ENCODE measurements at regions not wholly inside any gene's neighbourhood (a gene's known extent, or its start where the extent isn't known, plus 50 kb on each side); places are given as distances from the start of the nearest gene placed in this dataset.

DNA sequence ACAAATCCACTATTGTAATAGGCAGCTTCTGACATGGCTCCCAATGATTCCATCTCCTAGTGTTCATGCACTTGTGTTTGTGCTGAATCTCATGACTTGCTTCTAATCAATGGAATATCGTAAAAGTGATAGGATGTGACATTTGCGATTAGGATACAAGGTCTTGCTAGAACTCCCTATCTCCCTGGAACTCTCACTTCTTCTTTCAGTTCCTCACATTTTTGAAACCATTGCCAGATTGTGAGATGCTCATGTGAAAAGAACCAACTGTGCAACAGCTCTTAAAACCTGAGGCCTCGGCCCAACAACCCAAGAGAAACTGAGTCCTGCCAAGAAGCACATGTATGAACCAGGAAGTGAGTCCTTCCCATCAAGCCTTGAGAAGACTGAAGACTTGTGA, 226.9 kb upstream of the DTNA start:
- ChIA-PET POLR2A (ENCODE audit: unreplicated experiment) (no interaction called here), CTCF (no interaction called here)
- dilution Hi-C loops (cut with HindIII; ENCODE audit: low sequenced_read_pairs, unreplicated experiment), result no loop called here
- H4K8ac ChIP-seq (ENCODE audit: low read depth in 2 of 2, low read length in 2 of 2), result no peak overlapping the region
- H4K20me1 ChIP-seq (ENCODE audit: insufficient read depth, low read length), result no peaks in the 10 kb centered on the region
- H3K56ac ChIP-seq (ENCODE audit: extremely low read depth, insufficient read depth, low read length), result no peak overlapping the region
- H2BK15ac ChIP-seq (ENCODE audit: low read depth, low read length), result no peak overlapping the region
- H2AK9ac ChIP-seq (replicated peaks; ENCODE audit: low read depth, low read length, poor library complexity), result no peak overlapping the region
- no peak overlapping the region for H4K91ac ChIP-seq (ENCODE audit: insufficient read depth, low read depth, low read length)
- H3K27ac ChIP-seq (ENCODE audit: insufficient read depth, low read length), result no peak overlapping the region
- no peaks in the 10 kb centered on the region for H3K79me1 ChIP-seq (ENCODE audit: low read depth in 1 of 2, low read length in 2 of 2)
- H3K14ac ChIP-seq (replicated peaks; ENCODE audit: low read depth, low read length), result no peak overlapping the region
- no peak overlapping the region for H3K4me3 ChIP-seq (ENCODE audit: insufficient read depth, low read depth, low read length)
- no peaks in the 10 kb centered on the region for H3K36me3 ChIP-seq (ENCODE audit: control insufficient read depth, insufficient read depth, low read length)
- H3K4ac ChIP-seq (ENCODE audit: low read depth, low read length), result no peak overlapping the region
- H3K9ac ChIP-seq (ENCODE audit: low read depth, low read length), result no peak overlapping the region
- in situ Hi-C loops (cut with MboI; ENCODE audit: low sequenced_read_pairs), result no loop called here
- ATAC-seq (ENCODE audit: low read depth) (no peak), DNase-seq (no peak)
- H2BK20ac ChIP-seq (ENCODE audit: low read depth, low read length), result no peak overlapping the region
- no peak overlapping the region for H3K4me2 ChIP-seq (ENCODE audit: low read depth, low read length)
- no CpG with 5 or more reads among the region's 3 CpGs for WGBS, 2 experiments (ENCODE audit: extremely low coverage in 2 of 2, insufficient read length in 1 of 2)
- no peaks in the 10 kb centered on the region for H3K9me3 ChIP-seq (ENCODE audit: control insufficient read depth, insufficient read depth, low read length)
- no TSS peak for BruUV-seq (replicated peaks)
- H3K27me3 ChIP-seq (ENCODE audit: control insufficient read depth, insufficient read depth, low read length), result no peaks in the 10 kb centered on the region
- H2AK5ac ChIP-seq (ENCODE audit: low read depth, low read length), result no peak overlapping the region
- no peaks in the 10 kb centered on the region for H3K4me1 ChIP-seq (ENCODE audit: control insufficient read depth, insufficient read depth, low read length)
- no peak overlapping the region for H3K18ac ChIP-seq (ENCODE audit: low read depth, low read length)
- TF ChIP-seq MAFK (IDR thresholded peaks at IDR 0.05; ENCODE audit: low read depth, low read length) (no peak), SMC3 (IDR thresholded peaks at IDR 0.05; ENCODE audit: low read depth, low read length) (no peak), BHLHE40 (IDR thresholded peaks at IDR 0.05; ENCODE audit: low read depth, low read length) (no peak), NFE2L2 (IDR thresholded peaks at IDR 0.05; ENCODE audit: low read depth, low read length) (no peak), RCOR1 (IDR thresholded peaks at IDR 0.05; ENCODE audit: insufficient replicate concordance, low read length) (no peak), POLR2A (IDR thresholded peaks at IDR 0.05; ENCODE audit: low read depth, low read length) (no peak), CEBPB (IDR thresholded peaks at IDR 0.05; ENCODE audit: low read depth, low read length) (no peak), CHD1 (IDR thresholded peaks at IDR 0.05; ENCODE audit: low read depth, low read length) (no peak)
- TF ChIP-seq, protein P1, sequence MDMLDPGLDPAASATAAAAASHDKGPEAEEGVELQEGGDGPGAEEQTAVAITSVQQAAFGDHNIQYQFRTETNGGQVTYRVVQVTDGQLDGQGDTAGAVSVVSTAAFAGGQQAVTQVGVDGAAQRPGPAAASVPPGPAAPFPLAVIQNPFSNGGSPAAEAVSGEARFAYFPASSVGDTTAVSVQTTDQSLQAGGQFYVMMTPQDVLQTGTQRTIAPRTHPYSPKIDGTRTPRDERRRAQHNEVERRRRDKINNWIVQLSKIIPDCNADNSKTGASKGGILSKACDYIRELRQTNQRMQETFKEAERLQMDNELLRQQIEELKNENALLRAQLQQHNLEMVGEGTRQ (IDR thresholded peaks at IDR 0.05; ENCODE audit: low read depth, low read length), result no peak
- TF ChIP-seq, protein P2, sequence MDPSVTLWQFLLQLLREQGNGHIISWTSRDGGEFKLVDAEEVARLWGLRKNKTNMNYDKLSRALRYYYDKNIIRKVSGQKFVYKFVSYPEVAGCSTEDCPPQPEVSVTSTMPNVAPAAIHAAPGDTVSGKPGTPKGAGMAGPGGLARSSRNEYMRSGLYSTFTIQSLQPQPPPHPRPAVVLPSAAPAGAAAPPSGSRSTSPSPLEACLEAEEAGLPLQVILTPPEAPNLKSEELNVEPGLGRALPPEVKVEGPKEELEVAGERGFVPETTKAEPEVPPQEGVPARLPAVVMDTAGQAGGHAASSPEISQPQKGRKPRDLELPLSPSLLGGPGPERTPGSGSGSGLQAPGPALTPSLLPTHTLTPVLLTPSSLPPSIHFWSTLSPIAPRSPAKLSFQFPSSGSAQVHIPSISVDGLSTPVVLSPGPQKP (IDR thresholded peaks at IDR 0.05; ENCODE audit: borderline replicate concordance, low read depth, low read length), result no peak
- H3K23ac ChIP-seq (ENCODE audit: low read depth, low read length), result no peak overlapping the region
- no peak overlapping the region for H2AFZ ChIP-seq (replicated peaks; ENCODE audit: low read length, poor library complexity)
- no peak overlapping the region for H2BK120ac ChIP-seq (ENCODE audit: low read depth, low read length)
- no peaks in the 10 kb centered on the region for H3K9me1 ChIP-seq (ENCODE audit: insufficient read depth, low read length)
- intact Hi-C loops (cut with micrococcal nuclease), result no loop called here
- no peak overlapping the region for H4K5ac ChIP-seq (ENCODE audit: low read depth, low read length)
- H2BK5ac ChIP-seq (ENCODE audit: low read depth, low read length, poor library complexity, severe bottlenecking), result no peak overlapping the region
